ENCODE measurements at regions not wholly inside any gene's neighbourhood (a gene's known extent, or its start where the extent isn't known, plus 50 kb on each side); places are given as distances from the start of the nearest gene placed in this dataset.

DNA sequence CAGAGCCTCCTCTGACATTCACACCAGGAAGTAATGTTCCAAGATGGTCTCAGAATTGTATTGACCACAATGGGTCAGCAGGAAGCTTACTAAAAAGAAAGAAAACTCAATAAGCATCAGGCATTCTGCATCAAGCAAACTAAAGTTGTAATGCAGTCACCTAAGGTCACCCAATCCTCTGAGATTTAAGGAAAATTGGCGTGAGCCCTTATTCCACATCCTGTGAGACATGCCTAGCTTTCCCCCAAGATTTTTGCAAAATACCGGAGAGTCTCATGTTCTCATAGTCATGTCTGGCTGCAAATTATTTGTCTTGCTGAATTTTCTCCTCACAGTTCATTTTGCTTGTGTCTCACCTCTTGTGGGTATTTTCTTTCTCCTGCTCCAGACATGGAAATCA is 417.1 kb upstream of the SOX9 start:
- no peak for DNase-seq

DNA sequence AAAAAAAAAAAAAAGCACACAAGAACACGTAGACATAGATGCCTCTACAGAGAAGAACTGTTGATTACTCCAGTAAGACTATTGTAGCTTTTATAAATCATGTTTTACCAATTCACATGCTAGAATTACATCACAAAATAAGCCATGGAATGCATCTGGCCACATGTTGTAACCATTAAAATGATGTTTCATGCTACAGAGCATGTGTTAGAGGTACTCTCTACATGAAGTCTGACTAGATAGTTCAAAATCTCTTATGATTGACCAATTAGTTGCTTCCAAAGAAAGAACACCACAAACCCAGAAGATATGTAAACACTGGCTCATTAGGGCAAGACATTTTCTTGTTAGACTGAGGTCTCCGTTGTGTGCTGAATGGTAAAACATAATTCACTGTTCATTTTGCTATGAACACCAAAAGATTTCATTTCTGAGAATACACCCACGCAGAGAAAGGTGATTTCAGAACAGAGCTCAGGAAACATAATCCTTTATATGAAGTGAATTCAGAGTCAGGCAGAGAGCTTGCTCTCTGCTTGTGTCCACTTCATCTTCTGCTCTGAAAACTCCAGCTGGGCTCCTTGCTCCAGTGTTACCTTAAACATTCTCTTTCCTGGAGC is 411.4 kb upstream of the SOX9 start:
- DNase-seq = no peak

- DNase-seq = no peak
These were observed 410.9 kb upstream of the SOX9 start for GRCh38 chr17:71709946-71710345.

DNA sequence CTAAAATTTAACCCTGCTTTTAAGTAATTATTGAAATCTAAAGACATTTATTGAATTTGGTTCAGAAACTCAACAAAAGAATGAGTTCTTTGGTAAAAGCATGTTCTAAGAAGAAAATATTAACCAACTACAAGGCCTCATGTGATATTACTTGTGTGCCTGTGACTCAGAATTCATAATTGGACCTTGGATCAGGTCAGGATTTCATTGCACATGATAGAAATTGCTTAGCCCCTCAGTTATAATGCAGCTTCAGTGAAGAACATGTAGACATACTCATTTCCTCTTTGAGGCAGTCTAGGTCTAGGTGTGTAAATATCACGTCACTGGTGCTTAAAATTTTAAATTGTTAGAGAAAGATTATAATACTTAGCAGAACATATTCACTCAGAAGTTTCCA is 410.0 kb upstream of the SOX9 start:
- DNase-seq = no peak

GRCh38 chr17:71713846-71714245 is 407.0 kb upstream of the SOX9 start:
- DNase-seq = no peak

DNA sequence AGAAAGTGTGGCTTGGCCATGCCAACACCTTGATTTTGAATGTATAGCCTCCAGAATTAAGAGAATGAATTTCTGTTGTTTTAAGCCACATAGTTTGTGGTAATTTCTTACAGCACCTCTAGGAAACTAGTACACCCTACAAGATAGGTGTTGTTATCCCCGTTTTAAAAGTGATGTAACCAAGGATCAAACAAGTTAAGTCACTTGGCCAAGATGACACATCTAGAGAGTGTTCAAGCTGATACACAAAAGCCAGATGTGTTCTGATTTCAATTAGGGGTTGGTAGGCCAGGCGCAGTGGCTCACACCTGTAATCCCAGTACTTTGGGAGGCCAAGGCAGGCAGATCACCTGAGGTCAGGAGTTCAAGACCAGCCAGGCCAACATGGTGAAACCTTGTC is 396.5 kb upstream of the SOX9 start:
- no peak for DNase-seq

GRCh38 chr17:71725811-71726210 is 395.0 kb upstream of the SOX9 start:
- no peak for DNase-seq

GRCh38 chr17:71726341-71726740 is 394.5 kb upstream of the SOX9 start:
- no peak for DNase-seq

- DNase-seq = no peak
These were observed 393.5 kb upstream of the SOX9 start for GRCh38 chr17:71727292-71727691.

- DNase-seq = no peak
These were observed 393.1 kb upstream of the SOX9 start for GRCh38 chr17:71727723-71728122.

- no peak for DNase-seq
These were observed 389.9 kb upstream of the SOX9 start for GRCh38 chr17:71730871-71731270.

DNA sequence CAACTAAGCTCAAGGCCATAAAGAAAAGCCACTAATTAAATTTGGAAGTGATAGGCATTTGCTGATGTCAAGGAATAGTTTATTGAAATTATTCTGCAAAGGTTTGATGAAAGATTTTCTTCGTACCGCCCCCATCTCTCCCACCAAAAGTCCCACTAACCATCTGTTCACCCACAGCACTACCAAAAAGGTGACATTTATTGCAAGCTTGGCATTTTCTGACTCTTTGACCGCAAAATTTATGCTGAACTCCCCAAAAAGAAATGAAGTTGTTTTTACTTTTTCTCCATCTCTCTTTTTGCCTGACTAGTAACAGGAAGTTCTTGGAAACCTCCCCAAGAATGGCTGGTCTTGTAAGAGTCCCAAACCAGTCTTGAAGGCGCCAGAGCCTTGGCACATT is 384.9 kb upstream of the SOX9 start:
- no peak for DNase-seq

- no peak for DNase-seq
These were observed 380.0 kb upstream of the SOX9 start for GRCh38 chr17:71740866-71741265.

DNA sequence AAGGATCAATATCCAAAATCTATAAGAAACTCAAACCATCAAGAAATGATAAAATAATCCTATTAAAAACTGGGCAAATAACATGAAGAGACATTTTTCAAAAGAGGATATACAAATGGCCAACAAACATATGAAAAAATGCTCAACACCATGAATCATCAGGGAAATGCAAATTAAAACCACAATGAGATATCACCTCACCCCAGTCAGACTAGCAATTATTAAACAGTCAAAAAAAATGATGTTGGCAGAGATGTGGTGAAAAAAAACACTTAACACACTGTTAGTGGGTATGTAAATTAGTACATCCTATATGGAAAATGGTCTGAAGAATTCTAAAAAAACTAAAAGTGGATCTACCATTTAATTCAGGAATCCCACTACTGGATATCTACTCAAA is 379.0 kb upstream of the SOX9 start:
- no peak for DNase-seq

DNA sequence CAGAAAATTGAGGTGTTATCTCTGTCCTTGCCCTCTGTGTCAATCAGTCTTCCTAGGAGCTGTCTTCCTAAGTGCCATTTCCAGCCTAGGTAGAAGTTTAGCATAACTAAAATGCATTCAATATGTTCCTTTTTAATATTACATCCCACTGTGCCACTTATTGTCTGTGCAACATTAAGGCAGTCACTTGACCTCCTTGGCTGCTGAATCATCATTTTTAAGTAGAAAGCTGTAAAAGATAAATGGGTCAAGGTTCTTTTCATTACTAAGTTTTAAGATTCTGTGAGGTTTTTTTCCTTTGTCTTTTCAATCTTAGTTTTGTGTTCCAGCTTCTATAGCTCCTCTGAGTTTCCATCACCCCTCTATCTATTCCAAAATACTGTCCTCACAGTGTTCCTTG is 371.9 kb upstream of the SOX9 start:
- no peak for DNase-seq

GRCh38 chr17:71753070-71753469 is 367.8 kb upstream of the SOX9 start:
- no peak for DNase-seq

DNA sequence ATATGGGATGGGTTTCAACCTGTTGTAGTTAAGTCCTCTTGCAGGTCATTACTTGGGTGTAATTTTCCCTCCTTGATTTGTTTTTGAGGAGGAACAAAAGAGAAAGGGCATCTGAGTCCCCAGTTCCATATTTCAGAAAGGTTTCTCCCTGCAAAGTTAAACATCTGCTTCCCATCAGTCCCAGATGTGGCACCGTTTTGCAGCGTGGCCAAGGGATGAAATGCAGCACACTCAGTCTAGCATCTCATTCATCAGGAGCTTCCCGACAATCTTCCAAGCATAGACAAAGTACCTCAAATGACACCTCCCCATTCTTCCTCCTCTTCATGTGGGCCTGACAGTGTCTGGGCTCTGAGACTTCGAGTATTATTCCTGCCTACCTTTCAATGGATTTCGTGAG is 363.7 kb upstream of the SOX9 start:
- no peak for DNase-seq

DNA sequence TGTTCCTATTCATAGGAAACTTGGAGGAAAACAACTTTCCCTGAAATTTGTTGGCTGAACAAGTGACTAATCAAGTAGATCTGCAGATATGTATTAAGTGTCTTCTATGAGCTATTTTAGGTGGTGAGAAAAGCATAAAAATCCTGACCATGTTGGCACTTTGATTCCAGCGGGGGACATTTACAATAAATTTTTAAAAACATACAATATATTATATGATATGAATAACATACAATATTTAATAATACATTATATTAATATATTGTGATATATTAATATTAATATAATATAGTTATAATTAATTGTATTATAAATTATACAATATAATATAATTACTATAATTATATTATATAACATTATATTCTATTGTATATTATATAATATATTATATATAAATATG is 362.9 kb upstream of the SOX9 start:
- no peak for DNase-seq

DNA sequence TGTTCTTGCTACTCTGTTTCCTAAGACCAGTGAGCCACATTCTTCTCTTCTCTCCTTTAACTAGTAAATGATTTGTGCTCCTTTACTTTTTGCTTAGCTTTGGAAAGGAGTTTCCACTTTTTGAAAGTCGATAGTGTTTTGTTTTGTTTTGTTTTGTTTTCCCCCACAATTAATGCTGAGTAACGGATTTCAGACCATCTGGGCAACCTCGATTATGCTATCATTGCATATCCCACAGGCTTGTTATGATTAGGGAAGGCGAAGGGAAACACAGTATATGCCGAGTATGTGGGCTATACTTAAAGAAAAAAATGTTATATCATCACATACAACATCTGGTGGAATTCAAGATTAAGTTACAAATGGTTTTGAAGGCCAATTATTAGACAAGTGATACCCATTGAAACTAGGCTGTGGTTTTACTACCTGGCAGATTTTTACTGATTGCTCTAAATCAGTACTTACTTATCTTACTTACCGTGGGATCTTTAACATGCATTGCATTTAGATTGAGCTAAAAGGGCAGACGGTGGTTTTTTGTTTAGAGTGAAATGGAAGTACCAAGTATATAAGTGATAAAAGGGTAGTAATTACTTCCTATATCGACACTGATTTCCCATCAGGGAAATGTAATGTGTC is 361.3 kb upstream of the SOX9 start:
- no peak for DNase-seq

GRCh38 chr17:71760062-71760720 is 360.6 kb upstream of the SOX9 start:
- no peak for DNase-seq

DNA sequence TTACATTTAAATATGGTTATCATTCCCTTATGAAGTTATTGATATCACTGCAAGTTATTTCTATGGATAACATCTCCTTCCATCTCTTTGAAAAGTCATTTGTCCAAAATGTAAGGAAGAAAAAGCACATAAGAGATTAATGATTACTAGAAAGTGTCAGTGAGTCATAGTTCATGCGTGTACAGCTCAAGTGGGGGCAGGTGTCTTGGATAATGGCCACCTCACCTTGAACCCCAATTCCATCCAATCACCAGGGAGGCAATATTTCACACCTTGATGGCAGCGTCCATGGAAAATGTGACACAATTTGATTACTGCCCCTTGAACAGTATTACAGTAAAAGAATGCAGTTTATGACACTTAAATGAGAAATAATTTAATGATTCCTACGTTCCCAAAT is 358.3 kb upstream of the SOX9 start:
- no peak for DNase-seq

DNA sequence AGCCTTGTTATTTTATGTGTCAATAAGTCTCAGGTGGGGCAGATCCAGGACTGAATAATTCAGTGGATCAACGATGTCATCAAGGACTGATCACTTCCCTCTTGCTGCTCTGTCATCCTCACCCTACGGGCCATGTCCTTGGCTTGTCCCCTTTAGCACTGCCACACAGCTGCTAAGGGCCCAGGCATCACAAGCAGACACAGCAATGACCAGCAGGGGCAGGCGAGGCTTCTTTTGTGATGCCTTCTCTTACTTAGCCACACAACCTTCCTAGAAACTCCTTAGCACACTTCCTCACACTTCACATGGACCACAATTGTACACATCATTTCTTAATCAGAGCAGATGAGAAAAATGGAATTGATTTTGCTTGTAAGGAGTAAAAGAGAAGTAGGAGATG is 356.3 kb upstream of the SOX9 start:
- no peak for DNase-seq

GRCh38 chr17:71765437-71765836 is 355.4 kb upstream of the SOX9 start:
- no peak for DNase-seq

GRCh38 chr17:71769850-71770249 is 351.0 kb upstream of the SOX9 start:
- no peak for DNase-seq

Measured in stimulated activated CD8-positive, alpha-beta memory T cell treated with anti-CD3 and anti-CD28 coated beads, Interleukin-4, amount 100 ng/mL, for 48 hours (primary cell).